GM12865 (cell line): ENCODE measurements at regions not wholly inside any gene's neighbourhood (a gene's known extent, or its start where the extent isn't known, plus 50 kb on each side); places are given as distances from the start of the nearest gene placed in this dataset.

Experiments
- DNase-seq: peaks from one replicate; pipeline ENCODE4 v3.0.0; 2010; ENCODE audit warnings: low read depth
- H3K4me3 ChIP-seq: 2 replicates; pipeline ENCODE4 v1.5.1; 2011; ENCODE audit warnings: mild to moderate bottlenecking, low read depth, low read length, control low read depth
- TF ChIP-seq, protein P1 (sequence below): IDR thresholded peaks from 2 replicates; pipeline ENCODE4 v1.5.1; 2011; ENCODE audit warnings: low read length, control low read depth, low read depth, inconsistent platforms; ENCODE audit not compliant: insufficient read depth; ENCODE audit errors: missing control alignments

DNA sequence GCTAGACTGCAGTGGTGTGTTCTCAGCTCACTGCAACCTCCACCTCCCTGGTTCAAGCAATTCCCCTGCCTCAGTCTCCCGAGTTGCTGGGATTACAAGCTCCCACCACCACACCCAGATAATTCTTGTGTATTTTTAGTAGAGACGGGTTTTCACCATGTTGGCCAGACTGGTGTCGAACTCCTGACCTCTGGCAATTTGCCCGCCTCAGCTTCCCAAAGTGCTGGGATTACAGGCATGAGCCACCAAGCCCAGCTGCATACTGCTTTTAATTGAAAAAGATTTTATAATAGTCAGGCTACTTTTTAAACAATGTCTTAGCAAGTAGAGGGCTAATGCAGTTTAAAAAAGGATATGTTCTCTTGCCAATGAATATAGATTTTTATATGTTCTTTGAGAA lies 668.9 kb downstream of the SLC6A15 start:
- TF ChIP-seq, protein P1, sequence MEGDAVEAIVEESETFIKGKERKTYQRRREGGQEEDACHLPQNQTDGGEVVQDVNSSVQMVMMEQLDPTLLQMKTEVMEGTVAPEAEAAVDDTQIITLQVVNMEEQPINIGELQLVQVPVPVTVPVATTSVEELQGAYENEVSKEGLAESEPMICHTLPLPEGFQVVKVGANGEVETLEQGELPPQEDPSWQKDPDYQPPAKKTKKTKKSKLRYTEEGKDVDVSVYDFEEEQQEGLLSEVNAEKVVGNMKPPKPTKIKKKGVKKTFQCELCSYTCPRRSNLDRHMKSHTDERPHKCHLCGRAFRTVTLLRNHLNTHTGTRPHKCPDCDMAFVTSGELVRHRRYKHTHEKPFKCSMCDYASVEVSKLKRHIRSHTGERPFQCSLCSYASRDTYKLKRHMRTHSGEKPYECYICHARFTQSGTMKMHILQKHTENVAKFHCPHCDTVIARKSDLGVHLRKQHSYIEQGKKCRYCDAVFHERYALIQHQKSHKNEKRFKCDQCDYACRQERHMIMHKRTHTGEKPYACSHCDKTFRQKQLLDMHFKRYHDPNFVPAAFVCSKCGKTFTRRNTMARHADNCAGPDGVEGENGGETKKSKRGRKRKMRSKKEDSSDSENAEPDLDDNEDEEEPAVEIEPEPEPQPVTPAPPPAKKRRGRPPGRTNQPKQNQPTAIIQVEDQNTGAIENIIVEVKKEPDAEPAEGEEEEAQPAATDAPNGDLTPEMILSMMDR = no peak
- DNase-seq = no peak
- no peak overlapping the region for H3K4me3 ChIP-seq

DNA sequence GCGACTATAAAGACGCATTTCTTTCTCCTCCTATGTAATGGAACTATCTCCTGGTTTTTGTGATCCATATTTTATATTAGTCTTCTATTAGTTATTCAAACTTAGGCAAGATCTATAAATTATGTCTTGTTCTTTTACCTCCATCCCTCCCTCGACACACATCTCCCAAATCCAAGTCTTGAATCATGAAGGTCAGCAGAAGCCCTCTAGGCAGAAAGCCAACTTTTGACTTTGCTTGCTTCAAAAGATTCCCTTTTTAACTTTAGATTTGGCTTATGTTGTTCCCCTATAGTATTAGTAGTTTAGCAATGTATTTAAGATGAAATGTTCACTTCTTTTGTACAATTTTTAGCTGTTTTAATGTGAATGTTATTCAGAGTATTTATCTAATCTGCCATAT lies 689.8 kb downstream of the SLC6A15 start:
- TF ChIP-seq, protein P1 = no peak
- no peak overlapping the region for H3K4me3 ChIP-seq
- DNase-seq = no peak

DNA sequence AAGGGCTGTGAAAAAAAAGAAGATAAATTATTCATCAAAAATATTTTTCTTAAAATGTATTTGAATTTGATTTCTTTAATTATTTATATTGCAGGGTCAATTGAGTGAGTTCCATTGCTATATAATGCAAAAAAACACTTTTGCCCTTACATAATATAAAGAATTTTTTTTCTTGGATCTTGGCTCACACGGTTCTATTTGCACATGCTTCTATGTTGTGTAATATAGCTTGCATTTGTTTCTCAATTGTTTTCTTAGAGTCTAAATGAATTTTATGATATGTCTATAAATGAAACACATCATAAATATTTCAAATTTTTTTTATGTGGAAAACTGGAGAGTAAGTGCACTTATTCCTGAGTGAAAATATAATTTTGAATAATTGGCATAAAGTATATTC lies 694.2 kb downstream of the SLC6A15 start:
- DNase-seq = no peak
- no peak overlapping the region for H3K4me3 ChIP-seq
- TF ChIP-seq, protein P1 = no peak

DNA sequence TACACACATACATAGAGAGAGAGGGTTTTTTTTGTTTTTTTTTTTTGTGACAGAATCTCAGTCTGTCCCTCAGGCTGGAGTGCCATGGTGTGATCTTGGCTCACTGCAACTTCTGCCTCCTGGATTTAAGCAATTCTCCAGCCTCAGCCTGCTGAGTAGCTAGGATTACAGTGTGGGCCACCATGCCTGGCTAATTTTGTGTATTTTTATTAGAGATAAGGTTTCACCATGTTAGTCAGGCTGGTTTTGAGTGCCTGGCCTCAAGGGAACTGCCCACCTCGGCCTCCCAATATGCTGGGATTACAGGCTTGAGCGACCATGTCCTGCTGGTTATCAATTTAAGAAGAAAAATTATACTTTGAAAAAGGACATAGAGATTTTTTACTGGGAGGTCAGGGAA lies 710.6 kb downstream of the SLC6A15 start:
- no peak overlapping the region for H3K4me3 ChIP-seq
- TF ChIP-seq, protein P1 = no peak
- DNase-seq = no peak

DNA sequence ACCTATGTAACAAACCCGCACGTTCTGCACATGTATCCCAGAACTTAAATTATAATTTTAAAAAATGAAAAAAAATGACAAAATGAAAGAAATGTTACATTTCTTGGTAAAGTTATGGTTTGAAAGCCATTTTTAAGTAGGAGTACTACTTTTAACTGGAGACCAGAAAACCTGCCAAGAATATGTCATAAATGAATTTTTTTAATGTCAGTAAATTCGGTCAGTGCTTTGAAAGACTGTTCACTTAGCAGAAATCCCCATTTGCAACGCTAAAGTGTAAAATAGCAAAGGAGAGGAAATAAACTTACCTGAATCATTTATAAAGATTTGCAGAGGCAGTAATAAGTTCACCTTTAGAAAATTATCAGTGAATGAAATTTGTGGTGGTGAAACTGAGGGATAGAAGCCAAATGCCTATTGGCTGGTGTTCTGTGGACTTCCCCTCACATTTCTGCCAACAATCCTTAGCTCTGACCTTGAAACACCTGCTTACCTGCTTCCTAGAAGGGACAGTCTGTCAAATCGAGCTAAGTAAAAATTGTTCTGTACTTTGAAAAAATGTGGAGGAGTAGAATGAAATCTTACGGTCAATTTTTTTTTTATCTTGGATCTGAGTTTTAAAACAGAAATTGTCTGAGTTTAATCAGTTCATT lies 714.2 kb downstream of the SLC6A15 start:
- TF ChIP-seq, protein P1 = no peak
- H3K4me3 ChIP-seq = no peak overlapping the region
- DNase-seq = no peak

DNA sequence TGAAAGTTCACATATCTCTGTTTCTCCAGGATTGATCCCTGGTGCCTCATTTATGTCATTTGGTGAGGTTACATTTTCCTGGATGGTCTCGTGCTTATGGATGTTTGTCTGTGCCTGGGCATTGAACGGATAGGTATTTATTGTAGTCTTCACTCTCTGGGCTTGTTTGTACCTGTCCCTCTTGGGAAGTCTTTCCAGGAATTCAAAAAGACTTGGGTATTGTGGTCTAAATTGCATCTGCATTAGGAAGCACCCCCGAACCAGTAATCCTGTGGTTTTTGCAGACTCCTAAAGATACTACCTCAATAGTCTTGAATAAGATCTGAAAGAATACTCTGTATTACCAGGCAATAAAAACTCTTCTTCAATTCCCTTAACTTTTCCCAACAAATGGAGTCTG lies 720.8 kb downstream of the SLC6A15 start:
- TF ChIP-seq, protein P1 = no peak
- DNase-seq = no peak
- no peak overlapping the region for H3K4me3 ChIP-seq

DNA sequence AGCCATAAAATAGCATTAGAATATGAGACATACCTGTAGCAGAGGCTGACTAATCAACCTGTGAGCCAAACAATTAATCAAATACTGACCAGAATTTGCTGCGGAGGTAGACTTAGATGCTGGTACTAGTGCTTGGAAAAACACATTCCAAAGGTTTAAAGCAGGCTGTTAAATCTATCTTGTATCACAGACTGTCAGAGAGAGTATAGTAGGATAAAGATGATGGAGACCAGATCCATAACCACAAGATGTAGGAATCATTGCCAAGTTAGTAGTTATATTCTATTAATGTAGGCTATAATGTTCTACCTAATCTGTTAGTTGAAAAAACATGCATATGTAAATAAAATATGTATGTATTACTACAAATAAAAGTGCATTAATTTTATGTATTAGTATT lies 726.2 kb downstream of the SLC6A15 start:
- TF ChIP-seq, protein P1 = no peak
- DNase-seq = no peak
- H3K4me3 ChIP-seq = no peak overlapping the region
